Inflammatory macrophage treated with lipopolysaccharide for 4 hours (primary cell): ENCODE measurements at regions not wholly inside any gene's neighbourhood (a gene's known extent, or its start where the extent isn't known, plus 50 kb on each side); places are given as distances from the start of the nearest gene placed in this dataset.
"Not testable (repeated sequence)": the region's sequence is repeated elsewhere in the genome, so short reads cannot be mapped to it uniquely, and the experiment has no call there.

ENCODE experiments used
- DNase-seq: peaks from one replicate; pipeline ENCODE4 v3.0.0-alpha.2; 2020

GRCh38 chr11:41519696-41520095 is 60.2 kb upstream of the LRRC4C start:
- DNase-seq, result no peak

DNA sequence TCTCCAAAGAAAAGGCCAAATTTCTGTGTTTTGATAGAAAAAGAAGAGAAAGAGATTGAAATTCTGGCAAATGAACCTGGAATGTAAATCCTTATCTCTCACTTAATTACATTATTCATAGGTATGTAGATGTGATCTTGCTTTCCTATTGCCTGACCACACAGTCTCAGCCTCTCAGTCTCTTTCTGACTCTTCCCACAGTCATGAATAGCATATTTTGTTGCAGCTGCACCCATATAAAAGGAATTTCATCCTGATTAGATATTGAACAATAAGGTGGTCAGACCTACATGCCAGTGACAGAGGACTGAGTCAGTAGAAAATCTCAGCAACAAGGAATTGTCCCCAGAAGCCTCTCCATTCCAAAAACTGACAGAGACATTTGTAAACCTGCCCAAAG is 62.9 kb upstream of the LRRC4C start:
- no peak for DNase-seq

DNA sequence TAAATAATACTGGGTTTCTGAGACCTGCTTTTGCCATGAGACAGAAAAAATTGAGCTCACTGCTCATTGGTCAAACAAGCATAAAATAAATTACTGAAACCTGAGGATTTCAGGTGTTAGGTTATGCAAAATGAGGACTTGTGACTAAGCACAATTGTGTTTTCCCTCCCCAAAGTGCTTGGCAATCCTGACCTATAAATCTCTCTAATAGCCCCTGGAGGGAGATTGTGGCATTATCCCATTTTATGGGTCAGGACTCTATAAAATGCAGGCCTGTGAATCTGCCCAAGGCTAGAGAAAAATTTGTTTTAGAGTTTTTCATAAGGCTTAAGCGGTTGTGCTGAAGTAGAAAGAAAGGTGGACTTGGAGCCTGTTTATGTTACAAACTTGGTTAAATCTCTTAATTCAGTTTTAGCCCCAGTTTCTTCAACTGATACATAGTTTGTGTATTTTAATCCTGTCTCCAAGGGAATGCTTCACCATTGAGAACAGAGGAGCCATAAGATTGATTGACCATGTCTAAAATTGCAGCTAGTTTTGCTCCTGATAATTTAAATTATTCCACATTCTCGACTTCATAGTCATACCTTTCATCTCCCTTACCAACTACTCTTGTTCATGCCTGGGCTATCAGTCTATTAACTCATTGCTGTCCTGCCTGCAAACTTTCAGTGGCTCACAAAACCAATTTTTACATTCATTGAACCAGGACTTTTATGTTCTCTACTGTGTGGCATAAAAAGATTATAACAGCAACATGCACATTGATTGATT is 63.6 kb upstream of the LRRC4C start:
- no peak for DNase-seq

DNA sequence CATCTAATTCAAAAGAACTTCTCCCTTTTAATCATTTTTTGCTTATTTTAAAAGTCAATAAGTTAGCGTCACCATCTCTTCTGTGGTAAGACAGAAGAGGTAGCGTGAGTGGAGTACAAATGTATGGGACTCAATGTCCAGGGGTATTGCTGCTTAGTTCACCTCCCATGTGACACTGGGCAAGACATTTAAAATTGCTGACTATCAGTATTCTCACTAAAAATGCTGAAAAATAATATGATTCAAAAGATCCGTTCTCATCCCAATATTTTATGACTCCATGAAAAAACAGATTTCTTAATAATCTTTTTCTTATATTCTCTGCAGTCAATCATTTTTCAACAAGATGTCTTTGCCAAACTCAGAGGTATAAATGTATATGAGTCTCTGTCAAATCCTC is 68.1 kb upstream of the LRRC4C start:
- DNase-seq, result no peak

GRCh38 chr11:41532413-41532812 is 73.0 kb upstream of the LRRC4C start:
- no peak for DNase-seq

DNA sequence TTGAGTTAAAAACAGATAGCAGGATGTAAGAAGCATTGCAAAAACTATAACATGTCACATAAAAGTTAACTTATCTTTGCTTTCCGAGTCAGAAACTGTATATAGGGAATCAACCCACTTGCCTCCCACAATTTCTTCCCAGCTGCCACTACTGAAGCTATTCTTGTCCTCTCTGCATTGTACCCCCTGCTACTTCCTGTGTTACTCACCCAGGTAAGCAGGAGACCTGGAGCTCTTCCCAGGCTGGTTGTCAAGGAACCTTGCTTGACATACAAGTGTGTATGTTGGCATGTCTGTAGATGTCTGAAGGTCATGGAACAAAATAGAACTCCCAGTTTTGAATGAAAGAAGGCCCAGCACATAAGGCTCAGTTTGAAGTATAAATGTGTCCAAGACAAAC is 74.3 kb upstream of the LRRC4C start:
- DNase-seq, result no peak

GRCh38 chr11:41534391-41534790 is 74.9 kb upstream of the LRRC4C start:
- DNase-seq, result no peak

DNA sequence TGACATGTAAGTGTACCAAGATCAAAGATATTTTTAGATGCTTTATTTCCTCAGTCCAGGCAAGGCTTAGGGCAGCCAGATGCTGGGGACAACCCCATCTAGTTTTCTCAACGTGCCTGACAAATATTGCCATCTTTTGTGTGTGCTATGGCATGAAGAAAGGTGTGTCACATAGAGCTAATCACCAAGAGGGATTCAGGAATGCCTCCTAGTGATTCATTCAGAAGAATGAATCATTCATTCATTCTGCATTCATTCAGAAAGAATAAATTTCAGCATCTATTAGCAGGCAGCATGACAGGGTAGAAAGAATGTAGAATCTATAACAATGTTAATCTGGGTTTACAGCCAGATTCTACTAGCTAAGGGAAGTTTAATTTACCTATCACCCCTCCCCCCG is 75.4 kb upstream of the LRRC4C start:
- DNase-seq, result no peak

- no peak for DNase-seq
Observed at GRCh38 chr11:41536021-41536568, 76.6 kb upstream of the LRRC4C start.

- not testable (repeated sequence) for DNase-seq
Observed at GRCh38 chr11:41544902-41545301, 85.5 kb upstream of the LRRC4C start.

DNA sequence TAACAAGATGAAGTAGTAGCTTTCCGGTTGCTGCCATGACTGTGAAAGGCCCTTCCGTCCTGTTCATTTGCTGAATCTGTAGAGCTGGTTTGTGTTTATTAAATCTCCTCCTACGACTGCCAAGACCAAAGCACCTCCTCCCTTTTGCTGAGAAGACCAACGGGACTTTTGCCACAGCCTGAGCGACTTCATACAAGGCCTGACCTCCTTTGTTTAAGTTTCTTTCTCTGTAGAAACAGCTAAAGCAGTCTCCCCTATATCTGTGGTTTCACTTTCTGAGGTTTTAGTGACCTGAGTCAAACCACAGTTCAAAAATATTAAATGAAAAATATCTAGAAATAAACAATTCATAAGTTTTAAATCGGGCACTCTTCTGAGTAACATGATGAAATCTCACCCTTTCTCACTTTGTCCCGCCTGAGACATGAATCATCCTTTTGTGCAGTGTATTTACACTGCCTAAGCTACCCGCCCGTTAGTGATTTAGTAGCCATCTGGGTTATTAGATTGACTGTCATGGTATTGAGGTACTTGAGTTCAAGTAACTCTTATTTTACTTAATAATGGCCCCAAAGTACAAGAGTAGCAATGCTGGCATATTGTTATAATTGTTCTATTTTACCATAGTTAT is 119.1 kb upstream of the LRRC4C start:
- no peak for DNase-seq

DNA sequence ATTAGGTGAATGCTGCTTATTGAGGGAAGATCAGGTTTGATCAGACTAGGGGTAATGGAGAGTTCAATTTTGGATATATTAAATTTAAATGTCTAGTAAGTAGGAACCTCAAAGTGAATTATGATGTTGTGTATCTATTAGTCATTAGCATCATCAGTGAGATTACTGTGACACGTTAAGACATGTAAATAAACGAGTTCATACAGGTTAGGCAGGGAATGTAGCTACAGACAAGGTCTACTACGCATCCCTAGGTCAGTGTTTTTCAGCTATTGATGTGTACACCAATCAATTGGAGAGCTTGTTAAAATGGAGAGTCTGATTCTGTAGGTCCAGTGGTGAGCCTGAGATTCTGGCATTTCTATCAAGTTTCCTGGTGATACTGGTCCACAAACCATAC is 120.1 kb upstream of the LRRC4C start:
- DNase-seq, result no peak

DNA sequence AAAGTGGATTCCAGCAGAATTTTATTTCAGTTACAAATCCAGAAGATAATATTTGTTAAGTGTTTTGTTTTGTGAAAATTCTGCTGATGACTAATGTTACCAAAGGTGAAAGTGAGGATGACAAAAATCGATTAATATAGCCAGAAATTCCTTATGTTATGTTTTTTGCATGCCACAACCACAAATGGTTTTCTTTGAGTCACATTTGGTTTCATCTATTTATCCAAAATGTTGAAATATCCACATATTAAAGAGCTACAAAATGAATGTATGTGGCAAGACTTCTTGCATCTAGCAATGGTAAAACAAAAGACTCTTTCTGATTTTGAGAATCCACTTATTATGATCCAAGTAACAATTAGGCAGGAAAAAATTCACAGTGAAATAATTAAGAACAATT is 150.1 kb upstream of the LRRC4C start:
- no peak for DNase-seq

- DNase-seq, result no peak
Observed at GRCh38 chr11:41612415-41612814, 153.0 kb upstream of the LRRC4C start.

GRCh38 chr11:41613326-41613725 is 153.9 kb upstream of the LRRC4C start:
- DNase-seq, result no peak

- no peak for DNase-seq
Observed at GRCh38 chr11:41622707-41623359, 163.4 kb upstream of the LRRC4C start.

DNA sequence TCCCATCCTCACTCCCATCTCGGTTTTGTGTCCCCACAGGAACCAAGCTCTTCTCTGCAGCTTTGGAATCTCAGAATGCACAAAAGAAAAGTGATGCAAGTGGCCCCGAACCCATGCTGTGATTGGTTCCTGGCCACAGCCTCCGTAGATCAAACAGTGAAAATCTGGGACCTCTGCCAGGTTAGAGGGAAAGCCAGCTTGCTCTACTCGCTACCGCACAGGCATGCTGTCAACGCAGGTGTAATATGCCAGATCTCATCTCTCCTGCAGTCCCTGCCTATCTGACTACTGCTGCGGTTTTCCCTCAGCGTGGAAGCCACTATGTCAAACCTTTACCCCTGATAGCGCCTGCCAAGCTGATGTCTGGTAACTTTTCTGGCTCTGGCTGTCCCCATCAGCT is 200.5 kb upstream of the LRRC4C start:
- DNase-seq, result no peak

- no peak for DNase-seq
Observed at GRCh38 chr11:41660585-41660984, 201.1 kb upstream of the LRRC4C start.

DNA sequence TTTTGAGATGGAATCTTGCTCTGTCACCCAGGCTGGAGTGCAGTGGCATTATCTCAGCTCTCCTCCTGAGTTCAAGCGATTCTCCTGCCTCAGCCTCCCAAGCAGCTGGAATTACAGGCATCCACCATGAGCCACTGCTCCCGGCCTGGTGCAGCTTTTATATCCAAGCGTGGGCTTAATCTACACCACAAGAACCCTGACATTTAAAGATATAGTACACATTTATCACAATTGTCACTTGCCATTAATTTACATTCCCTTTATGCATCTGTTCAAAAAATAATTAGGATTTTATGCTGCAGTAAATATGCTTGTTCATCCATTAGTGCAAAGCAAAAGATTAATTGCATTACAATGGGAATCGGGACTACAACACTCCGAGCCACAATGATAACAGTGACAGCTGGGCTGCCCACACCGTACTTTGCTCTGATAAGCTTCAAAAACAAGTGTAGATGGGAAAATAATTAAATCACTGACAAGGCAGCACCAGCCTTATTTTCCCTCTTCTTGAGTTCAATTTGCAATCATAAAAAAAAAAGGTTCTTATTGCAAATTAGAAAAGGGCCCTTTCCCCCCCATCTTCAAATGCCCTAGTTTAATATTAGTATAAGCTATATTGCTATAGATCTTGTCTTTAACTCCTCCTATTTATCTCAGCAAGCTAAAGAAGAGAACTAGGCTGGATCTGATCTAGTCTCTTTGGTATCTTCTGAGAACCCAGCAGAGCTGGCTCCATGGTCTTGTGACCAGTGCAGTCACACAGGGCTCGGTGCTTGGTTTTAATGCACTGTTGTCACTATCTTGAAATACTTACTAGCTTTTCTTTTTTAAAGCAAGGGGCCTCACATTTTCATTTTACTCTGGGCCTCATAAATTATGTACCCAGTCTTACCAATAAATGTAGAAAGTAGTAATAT is 206.2 kb upstream of the LRRC4C start:
- no peak for DNase-seq

- no peak for DNase-seq
Observed at GRCh38 chr11:41666951-41667653, 207.7 kb upstream of the LRRC4C start.

DNA sequence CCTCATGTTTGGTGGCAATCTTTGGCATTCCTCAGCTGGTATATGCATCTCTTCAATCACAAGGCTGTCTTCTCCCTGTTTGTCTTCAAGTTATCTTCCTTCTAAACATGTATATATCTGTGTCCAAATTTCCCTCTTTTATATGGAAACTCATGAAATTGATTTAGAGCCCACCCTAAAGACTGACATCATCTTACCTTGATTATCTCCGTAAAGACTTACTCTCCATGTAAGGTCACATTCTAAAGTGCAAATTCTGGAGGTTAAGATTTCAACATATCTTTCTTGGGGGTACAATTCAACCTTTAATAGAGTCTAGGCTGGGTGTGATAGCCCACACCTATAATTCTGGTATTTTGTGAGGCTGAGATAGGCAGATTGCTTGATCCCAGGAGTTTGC is 215.8 kb upstream of the LRRC4C start:
- no peak for DNase-seq

GRCh38 chr11:41713030-41713429 is 253.6 kb upstream of the LRRC4C start:
- DNase-seq, result no peak
